HG02571 (cell line): ENCODE measurements at regions not wholly inside any gene's neighbourhood (a gene's known extent, or its start where the extent isn't known, plus 50 kb on each side); places are given as distances from the start of the nearest gene placed in this dataset.
A peak's percentile ranks its signal among the peaks of the same experiment; 100 is the strongest.

Experiments used
- ATAC-seq: cut with Tn5 transposase; IDR thresholded peaks from one replicate; pipeline ENCODE4 v1.9.1; 2021; ENCODE audit warnings: mild to moderate bottlenecking, moderate library complexity; ENCODE audit not compliant: unreplicated experiment

DNA sequence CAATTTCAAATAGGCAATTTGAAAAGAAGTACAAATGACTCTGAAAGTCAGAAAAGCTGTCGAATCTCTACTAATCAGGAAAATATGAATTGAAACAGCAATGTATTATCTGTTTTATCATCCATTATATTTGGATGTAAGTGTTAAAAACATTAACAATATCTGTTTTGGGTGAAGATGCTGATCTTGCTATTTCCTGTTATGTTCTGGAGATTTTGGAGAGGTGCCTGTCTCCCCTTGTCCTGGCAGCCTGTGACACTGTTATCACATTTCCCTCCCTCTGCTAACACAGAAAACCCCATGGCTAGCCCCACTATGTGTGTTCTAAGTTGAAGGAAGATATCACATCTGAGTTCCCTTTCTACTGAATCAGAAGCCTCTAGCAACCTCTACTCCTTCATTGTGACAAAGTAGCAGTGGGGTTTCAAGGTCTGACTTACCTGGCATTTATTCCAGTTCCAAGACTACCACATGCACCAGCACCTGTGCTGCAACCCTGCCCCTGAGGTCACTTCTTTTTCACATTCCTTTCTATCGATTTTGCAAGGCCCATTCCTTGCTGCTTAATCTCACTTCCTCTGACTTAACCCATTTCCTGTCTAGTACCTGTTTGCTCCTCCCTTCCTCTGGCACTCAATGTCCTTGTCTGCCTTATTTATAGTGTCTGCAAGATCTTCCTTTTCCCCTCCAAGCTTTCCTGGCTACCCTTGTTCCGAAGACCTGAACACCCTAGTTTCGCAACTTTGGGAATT lies 95.5 kb upstream of the COL8A1 start:
- no peak for ATAC-seq

DNA sequence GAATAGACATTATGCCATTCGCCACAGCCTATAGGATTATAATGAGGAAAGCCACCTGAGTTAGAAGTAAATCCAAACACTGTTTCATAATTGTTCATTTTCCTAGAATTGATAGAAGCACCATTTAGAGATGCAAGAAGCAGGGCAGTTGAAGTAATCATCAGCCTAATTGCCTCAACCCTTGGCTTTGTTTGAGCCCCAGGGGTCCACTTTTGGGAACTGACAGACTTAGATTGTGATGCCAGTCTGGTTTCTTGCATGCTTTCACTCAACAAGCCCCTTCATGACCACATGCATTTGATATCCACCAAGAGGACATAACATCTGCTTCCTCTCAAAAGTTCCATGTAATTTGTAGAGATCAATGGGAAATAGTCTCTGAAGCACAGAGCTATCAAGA lies 97.2 kb upstream of the COL8A1 start:
- no peak for ATAC-seq

DNA sequence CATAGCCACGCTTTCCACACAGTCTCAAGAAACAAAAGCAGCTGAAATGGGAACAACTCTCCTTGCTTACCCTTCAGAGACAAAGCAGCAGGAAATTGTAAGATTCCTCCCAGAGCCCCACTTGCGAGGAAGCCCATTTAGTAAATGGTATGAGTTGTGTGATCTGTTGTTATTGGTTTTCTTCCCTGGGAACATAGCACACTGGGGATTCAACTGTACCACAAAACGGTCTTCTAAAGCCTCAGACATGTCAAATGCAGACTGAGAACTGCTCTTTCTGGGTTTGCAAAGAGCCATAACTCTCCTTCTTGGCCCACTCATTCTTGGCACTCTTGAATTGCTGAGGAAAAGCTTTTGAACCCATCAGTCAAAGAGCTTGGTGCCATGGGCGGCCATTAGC lies 101.0 kb upstream of the COL8A1 start:
- no peak for ATAC-seq

DNA sequence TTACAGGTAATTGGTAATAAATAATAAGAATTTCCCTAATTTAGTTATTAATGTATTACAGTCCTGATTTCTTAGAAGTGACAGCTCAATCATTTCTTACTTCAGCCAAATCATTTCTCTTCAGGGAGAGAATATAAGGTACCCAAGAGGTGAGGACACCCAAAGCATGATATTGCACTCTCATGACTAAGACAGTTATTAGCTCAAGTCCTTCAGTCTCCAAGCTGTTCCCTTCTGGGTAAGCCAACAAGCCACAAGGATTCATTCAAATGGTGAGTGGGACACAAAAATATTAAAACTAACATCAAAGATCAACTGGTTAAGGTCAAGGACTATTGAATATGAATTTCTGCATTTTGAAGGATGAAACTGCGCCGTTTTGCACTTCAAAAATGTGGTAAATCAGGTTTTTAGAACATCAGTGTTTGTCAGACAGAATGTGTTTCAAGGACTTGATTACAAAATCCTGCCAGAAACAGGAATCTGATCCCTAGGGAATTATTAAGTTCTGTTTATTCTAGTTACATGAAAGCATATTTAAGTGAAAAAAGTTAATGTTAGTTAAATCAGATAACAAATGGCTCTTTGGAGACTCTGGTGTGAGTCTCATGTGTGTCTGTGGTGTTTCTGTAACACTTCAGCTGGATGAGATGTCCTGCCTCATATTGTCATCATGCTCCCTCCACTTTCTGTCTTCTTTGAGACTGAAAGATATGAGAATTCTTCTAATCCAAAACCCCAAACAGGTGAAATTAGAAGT lies 101.7 kb upstream of the COL8A1 start:
- no peak for ATAC-seq

DNA sequence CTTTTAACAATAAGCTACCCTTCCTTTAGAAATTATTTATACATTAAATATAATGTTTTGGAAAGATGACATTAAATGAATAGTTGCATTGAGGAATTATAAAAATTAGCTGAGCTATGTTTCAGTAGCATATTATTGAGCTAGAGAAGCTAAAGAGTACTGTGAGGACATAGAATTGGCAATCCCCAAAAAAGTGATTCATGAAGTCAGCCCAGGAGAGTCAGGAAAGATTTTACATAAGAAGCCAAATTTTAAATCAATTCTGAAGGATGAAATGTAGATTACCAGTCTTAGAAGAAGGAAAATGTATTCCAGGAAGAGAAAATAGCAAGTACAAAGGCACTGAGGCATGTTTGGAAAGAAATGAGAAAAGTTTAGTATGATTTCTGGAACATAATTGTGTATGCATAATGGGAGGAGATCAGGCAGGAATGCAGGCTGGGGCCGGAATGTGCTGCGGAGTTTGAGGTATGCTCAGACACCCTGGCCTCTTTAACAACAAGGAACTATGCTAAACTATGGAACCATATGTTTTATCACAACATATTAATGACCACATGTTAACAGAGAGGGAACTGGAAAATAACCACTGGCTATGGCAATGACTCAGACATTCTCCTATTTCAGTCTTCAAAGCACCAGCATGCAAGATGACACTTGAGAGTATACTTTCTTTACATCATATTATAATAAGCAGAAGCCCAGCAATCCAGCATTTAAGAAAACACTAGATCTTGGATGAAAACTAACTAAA lies 103.3 kb upstream of the COL8A1 start:
- no peak for ATAC-seq

DNA sequence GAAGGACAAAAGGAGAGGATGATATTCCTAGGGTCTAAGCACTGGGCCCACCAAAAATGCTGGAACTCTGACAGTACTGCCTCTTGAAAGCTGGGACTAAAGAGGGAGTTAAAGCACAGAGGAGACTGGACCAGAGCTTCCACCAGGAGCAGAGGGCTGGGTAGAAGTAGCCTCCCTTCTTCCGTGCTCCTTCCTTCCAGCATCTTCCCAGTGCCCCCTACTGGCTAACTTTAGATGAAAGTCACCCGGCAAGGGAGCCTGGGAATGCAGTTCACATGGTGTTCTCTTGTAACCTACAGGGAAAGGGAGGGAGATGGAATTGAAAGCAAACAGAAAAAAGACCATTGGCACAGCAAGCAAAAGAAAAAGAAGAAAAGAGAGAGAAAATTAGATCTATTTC lies 106.1 kb upstream of the COL8A1 start:
- ATAC-seq: peak; percentile 80

DNA sequence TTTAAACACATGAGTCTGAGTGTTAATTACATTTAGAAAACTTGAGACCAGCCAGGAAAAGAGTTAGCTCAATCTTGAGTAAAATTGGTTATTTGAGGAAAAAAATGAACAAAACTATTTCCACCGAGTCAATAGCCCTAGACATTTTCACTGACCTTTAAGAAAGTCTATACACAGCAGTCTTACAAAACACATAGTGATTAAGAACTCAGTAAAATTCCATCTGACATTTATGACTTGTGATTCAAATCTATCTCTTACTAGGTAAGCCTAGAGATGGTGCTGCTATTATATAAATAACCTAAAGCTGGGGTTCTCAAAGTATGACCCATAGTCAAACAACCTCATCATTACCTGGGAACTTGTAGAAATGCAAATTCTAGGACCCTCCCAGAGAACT lies 109.1 kb upstream of the COL8A1 start:
- ATAC-seq: no peak

DNA sequence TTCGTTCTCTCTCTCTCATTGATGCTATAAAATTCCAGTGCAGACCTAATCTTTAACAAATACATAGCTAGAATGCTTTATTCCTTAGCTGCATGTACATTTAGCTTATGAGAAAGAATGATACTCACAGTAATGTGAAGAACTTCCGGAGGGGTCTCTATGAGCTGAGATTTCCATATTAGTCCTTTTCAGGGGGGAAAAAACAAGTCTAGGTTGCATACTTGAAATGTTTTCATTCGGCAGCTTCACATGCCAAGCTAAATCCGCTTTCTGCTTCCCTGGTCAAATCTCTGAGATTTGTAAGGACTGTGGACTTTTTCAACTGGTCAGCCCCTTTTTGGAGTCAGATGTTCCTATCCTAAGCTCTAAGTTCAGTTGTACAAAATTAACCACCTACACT lies 111.5 kb upstream of the COL8A1 start:
- no peak for ATAC-seq

DNA sequence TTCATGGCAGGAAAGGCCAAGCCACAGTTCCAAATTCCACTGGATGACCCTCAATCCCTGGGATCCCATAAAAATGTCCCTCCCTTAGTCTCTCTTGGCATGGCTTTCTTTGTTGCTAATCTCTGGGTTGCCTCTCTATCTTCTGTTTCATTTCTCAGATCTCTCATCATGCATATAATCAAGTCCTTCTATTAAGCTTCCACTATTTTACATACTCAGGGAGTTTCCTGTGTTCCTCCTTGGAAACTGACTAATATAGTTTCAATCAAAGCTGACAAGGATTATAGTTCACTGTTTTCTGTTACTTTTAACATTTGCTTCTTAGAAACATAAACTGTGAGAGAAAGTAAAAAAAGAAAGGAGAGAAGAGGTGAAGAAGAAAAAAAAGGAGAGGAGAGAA lies 113.8 kb upstream of the COL8A1 start:
- no peak for ATAC-seq

DNA sequence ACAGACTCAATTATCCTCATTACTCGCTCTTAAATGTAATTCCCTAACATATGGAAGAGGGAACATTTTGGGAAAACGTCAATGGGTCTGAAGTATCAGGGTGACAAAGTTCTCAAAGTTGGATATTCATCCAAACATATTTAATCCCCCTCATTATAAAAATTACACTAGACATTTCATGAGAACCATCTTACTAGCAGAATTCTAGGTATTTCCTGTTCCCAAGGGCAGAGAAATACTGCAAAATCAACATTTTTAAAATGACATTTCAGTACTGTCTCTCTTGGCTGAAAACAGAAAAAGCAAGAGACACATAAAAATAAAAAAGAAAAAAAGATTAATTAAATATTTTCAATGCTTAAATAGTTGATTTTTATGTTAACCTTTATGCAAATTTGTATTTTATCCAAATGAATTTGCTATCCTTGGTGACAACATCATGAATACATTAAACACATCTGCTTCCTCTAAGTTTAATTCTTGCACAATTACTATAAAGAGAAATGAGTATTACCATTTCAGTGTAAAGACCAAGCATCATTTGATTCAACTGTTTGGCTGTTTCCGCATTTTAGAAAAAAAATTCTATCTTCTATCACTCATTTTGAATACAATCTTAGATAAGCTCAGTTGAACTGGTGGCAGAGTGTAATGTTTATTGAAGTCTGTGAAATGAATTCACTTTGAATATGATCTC lies 114.8 kb upstream of the COL8A1 start:
- ATAC-seq: no peak

DNA sequence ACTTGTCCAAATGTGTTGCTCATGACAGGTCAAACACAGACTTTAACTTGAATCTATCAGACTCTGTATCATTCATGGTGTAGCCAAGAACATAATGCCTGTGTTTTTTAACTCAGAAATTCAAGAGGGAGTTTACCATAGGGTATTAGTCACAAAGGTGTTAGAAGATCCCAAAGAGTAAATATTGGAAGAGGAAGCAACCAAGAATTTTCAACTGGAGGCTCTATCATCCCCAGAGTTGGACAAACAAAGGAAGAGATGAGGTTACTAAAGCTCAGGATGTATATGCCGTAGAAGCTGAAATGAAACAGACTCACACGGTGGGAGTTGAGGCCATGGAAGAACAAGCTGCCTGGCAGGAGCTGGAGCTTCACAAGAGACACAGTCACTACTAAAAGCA lies 116.2 kb upstream of the COL8A1 start:
- no peak for ATAC-seq

DNA sequence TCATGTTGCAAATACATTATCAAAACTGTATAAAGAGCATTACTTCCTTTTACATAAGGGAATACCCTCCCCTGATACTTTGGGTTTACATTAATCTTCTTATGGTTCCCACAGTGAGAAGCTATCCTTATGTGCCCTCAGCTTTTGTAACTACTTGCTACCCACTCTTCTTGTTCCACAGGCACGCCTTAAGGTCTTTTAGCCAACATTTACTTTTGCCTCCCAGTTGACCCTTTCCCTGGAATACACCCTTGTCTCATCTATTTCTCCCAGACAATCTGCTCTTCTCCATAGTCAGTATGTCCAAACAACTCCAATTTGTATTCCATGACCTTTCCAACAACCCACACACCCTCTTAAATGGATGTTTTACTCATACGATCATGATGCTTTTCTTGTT lies 116.8 kb upstream of the COL8A1 start:
- ATAC-seq: no peak

DNA sequence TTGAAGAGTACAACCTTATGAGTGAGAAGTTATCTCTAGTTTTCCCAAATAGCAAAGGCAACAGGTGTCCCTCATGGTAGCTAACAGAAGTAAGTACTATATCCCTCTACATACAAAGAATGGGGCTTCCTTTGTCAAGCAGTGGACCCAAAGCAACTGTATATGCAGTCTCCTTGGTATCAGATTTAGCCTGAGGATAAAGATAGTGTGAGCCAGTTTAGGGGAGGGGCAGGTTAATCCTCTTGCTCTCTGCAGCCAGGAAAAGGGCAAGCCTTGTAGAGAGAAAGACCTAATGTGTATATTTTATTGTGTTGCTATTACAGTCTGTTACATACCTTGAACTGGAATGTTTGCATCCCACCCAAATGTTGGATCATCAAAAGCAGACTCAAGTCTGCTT lies 117.9 kb upstream of the COL8A1 start:
- ATAC-seq: no peak

DNA sequence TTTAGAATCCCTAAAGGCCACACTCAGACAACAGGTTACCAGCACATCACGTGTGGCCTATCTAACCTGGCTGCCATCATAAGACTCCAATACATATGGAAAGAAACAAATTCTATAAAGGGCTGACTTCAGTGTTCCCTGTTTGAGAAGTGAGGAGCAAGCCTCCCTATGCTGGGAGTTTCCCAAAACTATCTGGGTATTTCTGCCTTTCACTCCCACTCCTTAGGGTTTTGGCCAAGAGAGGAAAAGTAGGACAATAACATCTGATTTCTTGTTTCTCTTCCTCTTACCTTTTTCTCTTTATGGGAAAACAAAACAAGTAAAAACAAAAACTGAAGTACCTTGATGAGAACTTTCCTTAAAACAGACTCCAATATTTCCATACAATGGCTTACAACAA lies 121.5 kb upstream of the COL8A1 start:
- no peak for ATAC-seq

DNA sequence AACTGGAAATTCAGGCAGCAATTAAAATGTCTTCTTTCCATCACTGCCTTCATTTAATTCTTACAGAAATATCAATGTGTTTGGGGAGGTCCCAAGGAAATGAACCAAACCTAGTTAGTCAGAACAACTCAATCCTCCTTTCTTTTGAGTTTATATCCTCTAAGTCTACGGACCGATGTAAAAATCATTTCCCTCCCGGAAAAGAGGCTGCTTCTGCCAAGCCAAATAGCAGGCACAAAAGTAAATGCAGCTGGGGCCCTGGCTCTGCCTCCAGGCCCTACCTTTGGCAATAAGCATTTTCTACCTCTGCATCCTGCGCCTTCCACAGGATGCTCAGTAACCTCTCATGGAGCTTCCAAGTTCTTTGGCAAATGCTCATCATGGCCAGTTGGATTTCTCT lies 122.5 kb upstream of the COL8A1 start:
- no peak for ATAC-seq

DNA sequence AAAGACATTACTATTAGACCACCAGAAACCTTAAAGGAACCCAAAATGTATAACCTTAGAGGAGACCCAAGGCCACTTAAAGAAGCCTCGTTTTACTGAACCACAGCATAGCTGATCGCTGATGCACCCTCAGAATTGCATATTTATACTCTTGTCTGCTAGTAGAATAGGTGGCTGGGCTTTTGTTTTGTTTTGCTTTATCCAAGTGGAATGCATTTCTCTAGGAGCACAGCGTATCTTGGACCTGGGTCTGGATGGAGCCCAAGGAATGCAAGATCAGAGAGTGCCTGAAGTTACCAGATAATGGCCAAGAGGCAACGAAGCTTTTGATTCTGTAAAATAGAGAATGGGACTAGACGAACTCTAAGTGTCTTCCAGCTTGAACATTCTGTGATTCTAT lies 129.2 kb upstream of the COL8A1 start:
- ATAC-seq: no peak

DNA sequence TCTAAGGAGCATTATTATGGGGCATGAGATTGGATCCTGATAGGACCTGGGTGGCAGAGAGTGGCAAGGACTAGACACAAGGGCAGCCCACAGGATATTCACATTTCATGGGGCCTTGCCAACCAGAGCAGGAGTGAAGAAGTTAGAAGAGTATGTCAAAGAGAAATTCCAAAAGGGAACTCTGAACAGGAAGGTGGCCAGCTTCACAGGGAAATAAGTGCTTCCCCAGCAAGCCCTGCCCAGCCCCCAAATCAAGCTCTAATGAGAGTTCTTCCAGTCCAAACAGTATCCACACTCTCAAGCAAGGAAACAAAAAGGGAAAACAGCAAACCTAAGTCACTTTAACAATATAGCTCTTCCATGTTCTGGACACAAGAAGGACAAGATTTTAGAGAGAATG lies 130.2 kb upstream of the COL8A1 start:
- no peak for ATAC-seq

DNA sequence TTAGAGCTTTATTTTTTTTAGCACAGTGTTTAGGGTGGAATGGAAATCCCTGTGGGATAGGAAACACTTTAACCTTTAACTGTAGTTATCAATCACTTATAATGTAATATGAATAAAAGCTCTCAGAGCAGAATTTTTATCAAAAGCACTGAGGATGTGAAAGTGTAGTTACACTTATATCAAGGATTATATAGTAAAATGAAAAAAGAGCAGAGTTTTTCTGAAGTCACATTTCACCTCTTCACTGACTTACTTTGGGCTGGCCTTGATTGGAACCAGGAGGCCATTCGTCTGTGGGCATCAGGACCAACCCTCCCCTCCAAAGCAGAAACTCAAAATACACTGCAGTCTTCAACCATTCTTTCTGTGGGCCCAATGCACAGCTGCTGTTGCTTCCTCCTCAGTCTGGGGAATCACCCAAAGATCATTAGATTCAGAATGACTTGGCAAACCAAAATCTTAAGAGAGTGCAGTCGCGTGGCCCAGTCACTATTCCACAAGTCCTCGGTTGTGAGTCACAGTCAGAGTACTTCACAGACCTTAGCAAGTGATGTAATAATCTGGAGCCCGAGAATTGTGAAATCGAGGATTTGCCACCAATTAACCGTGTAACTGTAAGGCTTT lies 132.6 kb upstream of the COL8A1 start:
- ATAC-seq: peak; percentile 100

DNA sequence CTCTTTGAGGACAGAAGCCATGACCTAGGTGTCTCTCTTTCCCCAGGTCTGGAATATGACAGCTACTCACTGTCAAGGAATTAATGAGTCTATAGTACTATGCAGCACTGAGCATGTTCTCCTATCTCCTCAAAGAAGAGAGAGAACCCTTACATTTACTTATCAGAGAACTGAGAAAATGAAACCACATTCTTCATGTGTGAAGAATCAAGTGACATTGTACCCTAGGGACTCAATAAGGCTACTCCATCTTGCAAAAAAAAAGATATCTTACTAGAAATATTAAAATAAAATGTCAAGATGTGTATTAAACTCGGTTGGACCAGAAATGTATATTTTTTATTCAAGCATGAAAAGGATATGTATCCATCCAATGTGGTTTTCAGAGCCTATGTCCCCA lies 133.2 kb upstream of the COL8A1 start:
- ATAC-seq: no peak

DNA sequence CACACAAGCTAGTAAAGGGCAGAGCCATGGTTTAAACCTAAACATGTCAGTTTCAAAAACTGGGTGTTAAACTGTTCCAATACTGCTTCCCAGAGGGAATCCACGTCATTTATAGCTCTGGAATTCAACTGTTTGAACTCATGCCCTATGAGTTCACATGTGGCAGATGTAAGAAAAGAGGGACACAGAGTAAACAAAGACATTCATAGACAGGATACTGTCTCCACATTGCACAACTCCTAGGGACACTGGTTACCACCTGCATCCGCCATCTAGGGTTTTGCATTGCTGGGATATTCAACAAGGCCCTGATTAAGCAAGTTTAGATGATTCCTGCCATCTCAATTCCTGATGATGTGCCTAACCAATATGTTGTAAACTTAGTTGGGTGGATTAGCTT lies 134.1 kb upstream of the COL8A1 start:
- ATAC-seq: no peak

DNA sequence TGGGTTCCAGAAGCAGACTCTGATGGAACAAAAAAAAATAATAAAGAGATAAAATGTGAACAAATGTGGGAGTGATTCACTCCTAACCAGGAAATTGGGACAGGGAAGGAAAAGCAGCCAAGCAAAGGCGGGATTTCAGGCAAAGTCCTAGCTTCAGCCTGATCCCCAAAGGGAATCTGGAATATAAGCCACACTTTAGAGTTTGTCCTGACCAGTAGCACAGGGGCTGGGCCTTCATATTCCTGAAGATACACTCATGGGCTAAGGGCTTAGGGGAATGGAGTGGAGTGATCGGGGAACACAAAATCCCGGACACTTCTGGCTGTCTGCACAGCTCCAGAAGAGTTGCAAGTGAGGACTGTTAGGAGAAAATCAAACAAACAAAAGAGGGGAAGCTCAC lies 135.0 kb upstream of the COL8A1 start:
- no peak for ATAC-seq
